T follicular helper cell (primary cell): ENCODE measurements at regions not wholly inside any gene's neighbourhood (a gene's known extent, or its start where the extent isn't known, plus 50 kb on each side); places are given as distances from the start of the nearest gene placed in this dataset.
"Not testable (repeated sequence)": the region's sequence is repeated elsewhere in the genome, so short reads cannot be mapped to it uniquely, and the experiment has no call there.

Source experiments
- DNase-seq: peaks from one replicate; pipeline ENCODE4 v3.0.0-alpha.2; 2020; ENCODE audit warnings: low read depth

GRCh38 chr3:110946810-110947209, 124.8 kb upstream of the NECTIN3 start:
- no peak for DNase-seq

- DNase-seq, result not testable (repeated sequence)
Observed at GRCh38 chr3:110949194-110949593, 122.4 kb upstream of the NECTIN3 start.

DNA sequence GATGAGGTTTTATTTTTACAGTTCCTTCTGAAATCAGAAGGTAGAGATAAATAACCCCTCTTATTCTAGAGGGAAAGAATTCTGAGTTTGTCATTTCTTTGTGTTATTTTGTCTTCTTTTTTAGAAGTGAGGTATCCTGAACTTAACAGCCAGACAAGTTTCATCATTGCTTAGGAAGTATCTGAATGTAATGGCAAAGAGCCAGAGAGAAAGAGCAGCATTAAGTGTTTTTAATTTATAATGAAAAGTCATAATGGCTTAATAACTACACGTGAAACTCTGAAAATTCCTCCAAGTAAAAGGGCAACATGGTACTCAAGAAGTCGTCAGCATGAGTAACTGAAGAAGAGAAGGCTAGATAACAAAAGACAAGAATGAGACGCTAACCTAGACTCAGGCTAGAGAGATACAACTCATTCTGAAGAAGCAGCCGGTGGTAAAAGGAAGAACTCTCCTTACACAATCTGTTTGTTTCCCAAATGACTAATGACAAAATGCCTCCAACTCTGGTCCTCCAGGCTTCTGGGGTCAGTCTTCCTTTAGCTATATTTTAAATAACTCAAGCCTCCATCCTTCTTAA, 116.2 kb upstream of the NECTIN3 start:
- DNase-seq, result no peak

- no peak for DNase-seq
Observed at GRCh38 chr3:110956081-110956480, 115.5 kb upstream of the NECTIN3 start.

DNA sequence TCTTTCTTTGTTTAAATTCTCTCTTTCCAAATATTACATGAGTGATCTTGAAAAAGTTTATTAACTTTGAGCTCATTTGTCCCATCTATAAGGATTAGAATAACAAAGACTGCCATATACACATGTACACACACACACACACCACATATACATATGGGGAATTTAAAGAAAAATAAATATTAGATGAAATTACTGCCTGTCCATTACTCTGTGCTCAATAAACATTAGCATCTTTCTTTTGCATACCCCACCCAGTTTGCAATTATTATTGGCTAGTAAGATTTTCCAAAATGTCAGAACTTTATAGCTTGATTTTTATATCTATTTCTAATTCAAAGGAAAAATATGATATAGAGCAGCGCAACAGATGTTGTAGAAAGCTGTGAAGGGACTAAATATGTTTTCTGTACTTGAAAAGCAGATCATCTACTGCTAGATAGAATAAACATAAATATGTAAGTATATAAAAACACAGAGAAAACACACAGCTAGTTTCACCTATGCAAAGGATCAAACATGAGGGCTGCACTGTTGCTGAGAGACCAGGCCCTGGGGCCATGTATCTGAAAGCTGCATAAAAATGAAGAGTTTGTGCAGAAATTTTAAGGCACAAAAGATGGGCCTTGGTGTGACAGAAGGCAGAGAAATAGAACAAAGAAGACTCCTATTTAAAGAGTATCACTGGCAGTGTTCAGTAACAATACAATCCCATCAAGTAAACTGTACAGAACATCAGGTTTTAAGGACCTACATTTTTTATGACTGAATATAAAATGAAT, 114.2 kb upstream of the NECTIN3 start:
- no peak for DNase-seq

GRCh38 chr3:110958313-110959147, 113.1 kb upstream of the NECTIN3 start:
- no peak for DNase-seq

- no peak for DNase-seq
Observed at GRCh38 chr3:110965976-110966375, 105.6 kb upstream of the NECTIN3 start.

GRCh38 chr3:110966966-110967663, 104.5 kb upstream of the NECTIN3 start:
- DNase-seq, result no peak

GRCh38 chr3:110968076-110968475, 103.5 kb upstream of the NECTIN3 start:
- DNase-seq, result no peak

GRCh38 chr3:110969229-110970211, 102.1 kb upstream of the NECTIN3 start:
- DNase-seq, result no peak

DNA sequence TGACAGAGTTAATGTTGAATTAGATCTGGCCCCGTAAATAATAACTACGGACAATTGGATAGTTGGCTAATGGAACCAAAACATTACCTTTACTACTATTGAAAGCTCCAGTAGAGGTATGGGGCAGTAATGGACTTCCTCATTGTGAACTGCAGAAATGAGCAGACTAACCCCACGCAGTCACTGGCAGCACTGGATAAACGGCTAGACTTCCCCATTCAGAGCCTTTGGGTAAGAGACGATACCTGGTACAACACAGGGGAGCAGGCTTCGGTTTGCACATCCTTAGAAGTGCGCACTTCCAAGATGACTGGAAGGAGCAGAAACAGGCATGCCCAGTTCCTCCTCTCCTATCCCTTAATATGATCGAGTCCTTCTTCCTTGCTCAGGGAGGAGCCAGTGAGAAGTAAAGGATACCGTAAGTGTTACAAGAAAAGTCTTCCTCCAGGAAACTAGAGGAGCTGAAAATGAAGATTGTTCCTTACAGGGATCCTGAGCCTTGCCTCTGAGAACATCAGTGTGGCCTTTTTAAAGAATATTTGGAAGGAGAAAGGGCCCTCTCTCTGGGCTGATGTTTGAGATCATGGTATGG, 100.5 kb upstream of the NECTIN3 start:
- no peak for DNase-seq

- no peak for DNase-seq
Observed at GRCh38 chr3:110973263-110973895, 98.2 kb upstream of the NECTIN3 start.

GRCh38 chr3:110974902-110975301, 96.7 kb upstream of the NECTIN3 start:
- DNase-seq, result no peak

- no peak for DNase-seq
Observed at GRCh38 chr3:110984456-110985250, 87.0 kb upstream of the NECTIN3 start.

GRCh38 chr3:110989446-110989845, 82.2 kb upstream of the NECTIN3 start:
- no peak for DNase-seq

GRCh38 chr3:110995461-110996231, 76.0 kb upstream of the NECTIN3 start:
- DNase-seq, result no peak

- not testable (repeated sequence) for DNase-seq
Observed at GRCh38 chr3:110998766-110999165, 72.8 kb upstream of the NECTIN3 start.

GRCh38 chr3:111006485-111006884, 65.1 kb upstream of the NECTIN3 start:
- not testable (repeated sequence) for DNase-seq
